ENCODE measurements at regions not wholly inside any gene's neighbourhood (a gene's known extent, or its start where the extent isn't known, plus 50 kb on each side); places are given as distances from the start of the nearest gene placed in this dataset.

GRCh38 chr18:55743133-55743532, 155.1 kb upstream of the TCF4 start:
- Histone ChIP-seq H3K4me3 (ENCODE audit: low read depth in 2 of 2, low read length in 2 of 2) (no peak overlapping the region), H3K27ac (ENCODE audit: low read length) (no peak overlapping the region), H3K27me3 (ENCODE audit: control insufficient read depth, insufficient read depth, low read length) (no peaks in the 10 kb centered on the region), H3K9me3 (ENCODE audit: control insufficient read depth, insufficient read depth, low read depth, low read length) (no peaks in the 10 kb centered on the region), H3K36me3 (ENCODE audit: control insufficient read depth, insufficient read depth, low read length) (no peaks in the 10 kb centered on the region), H3K4me1 (ENCODE audit: control insufficient read depth, insufficient read depth, low read length) (no peaks in the 10 kb centered on the region)
- no peak for ATAC-seq
- POLR2A ChIA-PET = no interaction called here
- no TSS peak for BruUV-seq (replicated peaks)
- in situ Hi-C loops (cut with HindIII; ENCODE audit: low pct_unique_long_range_greater_than_20kb, low sequenced_read_pairs) (no loop called here), intact Hi-C loops (cut with micrococcal nuclease; ENCODE audit: unreplicated experiment) (no loop called here)
- no peak for TF ChIP-seq TCF7L2 (IDR thresholded peaks at IDR 0.05; ENCODE audit: low read depth, low read length)
- TF ChIP-seq SIN3A (IDR thresholded peaks at IDR 0.05; ENCODE audit: borderline replicate concordance, insufficient read depth, low read depth, low read length) = no peak
- no peak for TF ChIP-seq POLR2AphosphoS5 (IDR thresholded peaks at IDR 0.05; ENCODE audit: low read depth, low read length)
- TF ChIP-seq, protein P1, sequence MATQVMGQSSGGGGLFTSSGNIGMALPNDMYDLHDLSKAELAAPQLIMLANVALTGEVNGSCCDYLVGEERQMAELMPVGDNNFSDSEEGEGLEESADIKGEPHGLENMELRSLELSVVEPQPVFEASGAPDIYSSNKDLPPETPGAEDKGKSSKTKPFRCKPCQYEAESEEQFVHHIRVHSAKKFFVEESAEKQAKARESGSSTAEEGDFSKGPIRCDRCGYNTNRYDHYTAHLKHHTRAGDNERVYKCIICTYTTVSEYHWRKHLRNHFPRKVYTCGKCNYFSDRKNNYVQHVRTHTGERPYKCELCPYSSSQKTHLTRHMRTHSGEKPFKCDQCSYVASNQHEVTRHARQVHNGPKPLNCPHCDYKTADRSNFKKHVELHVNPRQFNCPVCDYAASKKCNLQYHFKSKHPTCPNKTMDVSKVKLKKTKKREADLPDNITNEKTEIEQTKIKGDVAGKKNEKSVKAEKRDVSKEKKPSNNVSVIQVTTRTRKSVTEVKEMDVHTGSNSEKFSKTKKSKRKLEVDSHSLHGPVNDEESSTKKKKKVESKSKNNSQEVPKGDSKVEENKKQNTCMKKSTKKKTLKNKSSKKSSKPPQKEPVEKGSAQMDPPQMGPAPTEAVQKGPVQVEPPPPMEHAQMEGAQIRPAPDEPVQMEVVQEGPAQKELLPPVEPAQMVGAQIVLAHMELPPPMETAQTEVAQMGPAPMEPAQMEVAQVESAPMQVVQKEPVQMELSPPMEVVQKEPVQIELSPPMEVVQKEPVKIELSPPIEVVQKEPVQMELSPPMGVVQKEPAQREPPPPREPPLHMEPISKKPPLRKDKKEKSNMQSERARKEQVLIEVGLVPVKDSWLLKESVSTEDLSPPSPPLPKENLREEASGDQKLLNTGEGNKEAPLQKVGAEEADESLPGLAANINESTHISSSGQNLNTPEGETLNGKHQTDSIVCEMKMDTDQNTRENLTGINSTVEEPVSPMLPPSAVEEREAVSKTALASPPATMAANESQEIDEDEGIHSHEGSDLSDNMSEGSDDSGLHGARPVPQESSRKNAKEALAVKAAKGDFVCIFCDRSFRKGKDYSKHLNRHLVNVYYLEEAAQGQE (IDR thresholded peaks at IDR 0.05; ENCODE audit: insufficient read depth in 1 of 2, low read depth in 2 of 2, low read length in 1 of 2) = no peak
- TF ChIP-seq CTCF (IDR thresholded peaks at IDR 0.05) = no peak
- no peak for DNase-seq (ENCODE audit: low read depth, low spot score)
- CTCF ChIA-PET = no interaction called here

GRCh38 chr18:55739488-55739887, 151.5 kb upstream of the TCF4 start:
- ChIA-PET POLR2A (no interaction called here), CTCF (no interaction called here)
- Histone ChIP-seq H3K36me3 (ENCODE audit: control insufficient read depth, insufficient read depth, low read length) (no peaks in the 10 kb centered on the region), H3K27me3 (ENCODE audit: control insufficient read depth, insufficient read depth, low read length) (no peaks in the 10 kb centered on the region), H3K9me3 (ENCODE audit: control insufficient read depth, insufficient read depth, low read depth, low read length) (no peaks in the 10 kb centered on the region), H3K4me1 (ENCODE audit: control insufficient read depth, insufficient read depth, low read length) (no peaks in the 10 kb centered on the region), H3K27ac (ENCODE audit: low read length) (no peak overlapping the region), H3K4me3 (ENCODE audit: low read depth in 2 of 2, low read length in 2 of 2) (no peak overlapping the region)
- in situ Hi-C loops (cut with HindIII; ENCODE audit: low pct_unique_long_range_greater_than_20kb, low sequenced_read_pairs) (no loop called here), intact Hi-C loops (cut with micrococcal nuclease; ENCODE audit: unreplicated experiment) (no loop called here)
- TF ChIP-seq TCF7L2 (IDR thresholded peaks at IDR 0.05; ENCODE audit: low read depth, low read length) (no peak), CTCF (IDR thresholded peaks at IDR 0.05) (no peak), SIN3A (IDR thresholded peaks at IDR 0.05; ENCODE audit: borderline replicate concordance, insufficient read depth, low read depth, low read length) (no peak), POLR2AphosphoS5 (IDR thresholded peaks at IDR 0.05; ENCODE audit: low read depth, low read length) (no peak)
- TF ChIP-seq, protein P1 (IDR thresholded peaks at IDR 0.05; ENCODE audit: insufficient read depth in 1 of 2, low read depth in 2 of 2, low read length in 1 of 2) = no peak
- ATAC-seq = no peak
- DNase-seq (ENCODE audit: low read depth, low spot score) = no peak
- BruUV-seq (replicated peaks) = no TSS peak

Data from Panc1 (cell line).